Fibroblast of lung (primary cell): ENCODE measurements at regions not wholly inside any gene's neighbourhood (a gene's known extent, or its start where the extent isn't known, plus 50 kb on each side); places are given as distances from the start of the nearest gene placed in this dataset.

Experiments
- EZH2 ChIP-seq: IDR thresholded peaks from 2 replicates; pipeline ENCODE4 v1.5.1; 2012; ENCODE audit warnings: low read length, control low read depth, mild to moderate bottlenecking; ENCODE audit errors: missing control alignments
- TF ChIP-seq, protein P1 (sequence below), 2 donors: IDR thresholded peaks in 1 of 2; conservative IDR thresholded peaks in 1 of 2; 1 replicate in 1 of 2; 2 replicates in 1 of 2; pipeline ENCODE4 v1.5.1; 2011 to 2012; ENCODE audit warnings: low read length in 2 of 2, control low read depth in 1 of 2, inconsistent platforms in 1 of 2, low read depth in 1 of 2, mild to moderate bottlenecking in 1 of 2

DNA sequence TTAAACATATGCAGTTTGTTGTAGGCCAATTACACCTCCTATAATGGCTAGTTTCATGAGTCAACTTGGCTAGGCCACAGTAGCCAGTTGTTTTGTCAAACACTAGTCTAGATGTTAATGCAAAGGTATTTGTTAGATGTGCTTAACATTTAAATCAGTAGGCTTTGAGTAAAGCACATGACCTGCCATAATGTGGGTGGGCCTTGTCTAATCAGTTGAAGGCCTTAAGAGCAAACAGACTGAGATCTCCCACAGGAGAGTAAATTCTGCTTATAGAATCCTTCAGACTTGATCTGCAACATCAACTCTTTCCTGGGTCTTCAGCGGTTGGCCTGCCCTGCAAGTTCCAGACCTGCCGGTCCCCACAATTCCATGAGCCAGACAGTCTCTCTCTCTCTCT is 1345.9 kb downstream of the BRD1 start:
- TF ChIP-seq, protein P1, sequence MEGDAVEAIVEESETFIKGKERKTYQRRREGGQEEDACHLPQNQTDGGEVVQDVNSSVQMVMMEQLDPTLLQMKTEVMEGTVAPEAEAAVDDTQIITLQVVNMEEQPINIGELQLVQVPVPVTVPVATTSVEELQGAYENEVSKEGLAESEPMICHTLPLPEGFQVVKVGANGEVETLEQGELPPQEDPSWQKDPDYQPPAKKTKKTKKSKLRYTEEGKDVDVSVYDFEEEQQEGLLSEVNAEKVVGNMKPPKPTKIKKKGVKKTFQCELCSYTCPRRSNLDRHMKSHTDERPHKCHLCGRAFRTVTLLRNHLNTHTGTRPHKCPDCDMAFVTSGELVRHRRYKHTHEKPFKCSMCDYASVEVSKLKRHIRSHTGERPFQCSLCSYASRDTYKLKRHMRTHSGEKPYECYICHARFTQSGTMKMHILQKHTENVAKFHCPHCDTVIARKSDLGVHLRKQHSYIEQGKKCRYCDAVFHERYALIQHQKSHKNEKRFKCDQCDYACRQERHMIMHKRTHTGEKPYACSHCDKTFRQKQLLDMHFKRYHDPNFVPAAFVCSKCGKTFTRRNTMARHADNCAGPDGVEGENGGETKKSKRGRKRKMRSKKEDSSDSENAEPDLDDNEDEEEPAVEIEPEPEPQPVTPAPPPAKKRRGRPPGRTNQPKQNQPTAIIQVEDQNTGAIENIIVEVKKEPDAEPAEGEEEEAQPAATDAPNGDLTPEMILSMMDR (conservative IDR thresholded peaks at IDR 0.05 in 1 of 2, IDR thresholded peaks at IDR 0.05 in 1 of 2; ENCODE audit: low read depth in 1 of 2, low read length in 2 of 2), result no peak
- no peak for TF ChIP-seq EZH2
